ENCODE measurements at regions not wholly inside any gene's neighbourhood (a gene's known extent, or its start where the extent isn't known, plus 50 kb on each side); places are given as distances from the start of the nearest gene placed in this dataset.

DNA sequence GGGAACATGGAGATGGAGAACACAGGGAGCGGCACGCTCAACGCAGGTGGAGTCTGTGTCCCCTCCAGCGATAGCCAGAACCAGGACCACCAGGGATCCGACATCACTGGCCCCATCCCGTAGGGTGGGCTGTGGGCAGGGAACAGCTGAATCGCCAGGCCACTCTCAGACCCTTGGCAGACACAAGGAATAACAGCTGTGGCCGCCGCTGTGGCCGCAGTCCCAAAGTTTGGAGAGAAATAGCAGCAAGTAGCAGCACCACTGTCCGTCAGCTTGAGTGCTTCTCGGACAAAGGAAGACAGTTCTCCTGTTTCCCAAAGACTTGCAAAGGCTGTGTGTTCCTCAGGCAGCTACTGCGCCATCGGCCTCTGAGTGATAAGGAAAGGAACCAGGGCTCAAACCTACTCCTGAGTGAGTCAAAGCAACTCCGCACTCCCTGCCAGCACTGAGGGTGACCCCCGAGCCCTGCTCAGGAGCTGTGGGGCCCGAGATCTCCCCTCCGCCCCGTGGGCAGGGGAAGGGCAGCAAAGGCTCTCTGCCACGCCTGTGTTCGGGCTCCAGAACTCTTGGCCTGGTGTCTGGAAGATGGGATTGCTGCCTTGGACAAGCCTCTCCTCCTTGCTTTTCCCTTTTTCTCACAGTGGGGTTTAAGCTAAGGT lies 82.3 kb upstream of the FAM20C start:
- Histone ChIP-seq H3K9me3 (ENCODE audit: low read length) (peaks cover 3% of the 10 kb centered on the region), H3K4me3 (ENCODE audit: low read length) (no peak overlapping the region), H3K36me3 (ENCODE audit: insufficient read depth, low read length) (no peaks in the 10 kb centered on the region), H2AFZ (ENCODE audit: low read depth, low read length) (no peak overlapping the region), H3K4me1 (ENCODE audit: insufficient read depth, low read length) (no peaks in the 10 kb centered on the region), H3K27me3 (ENCODE audit: insufficient read depth, low read length) (peaks cover 3% of the 10 kb centered on the region)

DNA sequence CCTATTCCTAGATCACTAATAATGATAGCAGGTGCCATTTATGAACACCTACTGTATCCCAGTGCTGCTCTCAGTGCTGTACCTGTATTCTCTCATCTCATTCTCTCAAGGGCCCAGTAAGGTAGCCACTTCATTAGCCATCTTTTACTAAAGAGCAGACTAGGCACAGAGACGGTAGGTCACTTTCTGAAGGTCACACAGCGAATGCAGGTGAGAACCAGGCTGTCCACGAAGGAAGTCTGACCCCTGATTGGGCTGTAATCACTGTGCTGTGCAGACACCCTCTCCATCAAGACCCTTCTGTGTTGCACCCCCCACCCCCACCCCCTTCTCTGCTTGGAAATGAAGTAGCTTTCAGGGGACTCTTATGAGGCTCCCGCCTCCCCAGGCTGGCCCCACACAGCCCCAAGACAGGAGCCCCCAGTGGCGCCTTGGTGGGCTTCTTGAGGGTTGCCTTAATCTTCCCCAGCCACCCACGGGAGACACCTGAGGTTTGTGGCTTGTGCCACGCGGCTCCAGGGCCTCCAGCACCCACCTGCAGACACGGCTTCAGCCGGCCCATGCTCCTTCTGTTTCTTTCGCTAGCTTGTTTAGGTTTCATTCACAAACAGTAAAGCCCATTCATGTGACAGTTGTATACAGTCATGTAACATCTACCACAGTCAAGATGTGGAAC lies 81.7 kb upstream of the FAM20C start:
- Histone ChIP-seq H3K27me3 (ENCODE audit: insufficient read depth, low read length) (peaks cover 3% of the 10 kb centered on the region), H3K36me3 (ENCODE audit: insufficient read depth, low read length) (no peaks in the 10 kb centered on the region), H2AFZ (ENCODE audit: low read depth, low read length) (no peak overlapping the region), H3K4me1 (ENCODE audit: insufficient read depth, low read length) (no peaks in the 10 kb centered on the region), H3K9me3 (ENCODE audit: low read length) (peaks cover 3% of the 10 kb centered on the region), H3K4me3 (ENCODE audit: low read length) (no peak overlapping the region)

DNA sequence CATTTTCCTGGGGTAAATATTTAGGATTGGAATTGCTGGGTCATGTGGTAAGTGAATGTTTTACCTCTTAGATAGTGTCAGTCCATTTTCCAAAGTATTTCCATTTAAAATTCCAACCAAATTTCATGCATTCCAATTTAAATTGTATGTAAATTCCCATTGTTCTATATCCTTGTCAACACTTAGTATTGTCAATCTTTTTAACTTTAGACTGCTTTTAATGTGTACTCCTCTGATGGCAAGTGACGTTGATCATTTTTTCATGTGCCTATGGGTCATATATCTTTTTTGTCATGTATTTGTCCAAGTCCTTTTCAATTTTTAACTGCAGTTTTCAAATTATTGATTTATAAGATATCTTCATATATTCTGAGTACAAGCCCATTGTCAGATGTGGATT lies 80.8 kb upstream of the FAM20C start:
- Histone ChIP-seq H3K27me3 (ENCODE audit: insufficient read depth, low read length) (peaks cover 3% of the 10 kb centered on the region), H3K4me1 (ENCODE audit: insufficient read depth, low read length) (no peaks in the 10 kb centered on the region), H3K9me3 (ENCODE audit: low read length) (peaks cover 3% of the 10 kb centered on the region)

GRCh38 chr7:112881-113280 lies 79.5 kb upstream of the FAM20C start:
- H3K9me3 ChIP-seq (ENCODE audit: low read length): peaks cover 3% of the 10 kb centered on the region

More for the DNA sequence above, 80.8 kb upstream of the FAM20C start:
- Histone ChIP-seq H3K36me3 (ENCODE audit: insufficient read depth, low read length) (no peaks in the 10 kb centered on the region), H2AFZ (ENCODE audit: low read depth, low read length) (no peak overlapping the region), H3K4me3 (ENCODE audit: low read length) (no peak overlapping the region)

GRCh38 chr7:115274-115911 lies 77.0 kb upstream of the FAM20C start:
- no peaks in the 10 kb centered on the region for H3K4me1 ChIP-seq (ENCODE audit: insufficient read depth, low read length)
- H3K4me3 ChIP-seq (ENCODE audit: low read length): no peak overlapping the region

More at GRCh38 chr7:112881-113280, 79.5 kb upstream of the FAM20C start:
- Histone ChIP-seq H3K4me3 (ENCODE audit: low read length) (no peak overlapping the region), H3K36me3 (ENCODE audit: insufficient read depth, low read length) (no peaks in the 10 kb centered on the region), H2AFZ (ENCODE audit: low read depth, low read length) (no peak overlapping the region), H3K4me1 (ENCODE audit: insufficient read depth, low read length) (no peaks in the 10 kb centered on the region), H3K27me3 (ENCODE audit: insufficient read depth, low read length) (peaks cover 3% of the 10 kb centered on the region)

GRCh38 chr7:116188-116981 lies 76.0 kb upstream of the FAM20C start:
- peaks cover 3% of the 10 kb centered on the region for H3K9me3 ChIP-seq (ENCODE audit: low read length)
- H2AFZ ChIP-seq (ENCODE audit: low read depth, low read length): no peak overlapping the region
- H3K27me3 ChIP-seq (ENCODE audit: insufficient read depth, low read length): peaks cover 2% of the 10 kb centered on the region
- H3K4me3 ChIP-seq (ENCODE audit: low read length): no peak overlapping the region
- H3K36me3 ChIP-seq (ENCODE audit: insufficient read depth, low read length): no peaks in the 10 kb centered on the region
- no peaks in the 10 kb centered on the region for H3K4me1 ChIP-seq (ENCODE audit: insufficient read depth, low read length)

More at GRCh38 chr7:115274-115911, 77.0 kb upstream of the FAM20C start:
- H3K9me3 ChIP-seq (ENCODE audit: low read length): peaks cover 3% of the 10 kb centered on the region
- H3K27me3 ChIP-seq (ENCODE audit: insufficient read depth, low read length): peaks cover 2% of the 10 kb centered on the region
- no peaks in the 10 kb centered on the region for H3K36me3 ChIP-seq (ENCODE audit: insufficient read depth, low read length)
- H2AFZ ChIP-seq (ENCODE audit: low read depth, low read length): no peak overlapping the region

DNA sequence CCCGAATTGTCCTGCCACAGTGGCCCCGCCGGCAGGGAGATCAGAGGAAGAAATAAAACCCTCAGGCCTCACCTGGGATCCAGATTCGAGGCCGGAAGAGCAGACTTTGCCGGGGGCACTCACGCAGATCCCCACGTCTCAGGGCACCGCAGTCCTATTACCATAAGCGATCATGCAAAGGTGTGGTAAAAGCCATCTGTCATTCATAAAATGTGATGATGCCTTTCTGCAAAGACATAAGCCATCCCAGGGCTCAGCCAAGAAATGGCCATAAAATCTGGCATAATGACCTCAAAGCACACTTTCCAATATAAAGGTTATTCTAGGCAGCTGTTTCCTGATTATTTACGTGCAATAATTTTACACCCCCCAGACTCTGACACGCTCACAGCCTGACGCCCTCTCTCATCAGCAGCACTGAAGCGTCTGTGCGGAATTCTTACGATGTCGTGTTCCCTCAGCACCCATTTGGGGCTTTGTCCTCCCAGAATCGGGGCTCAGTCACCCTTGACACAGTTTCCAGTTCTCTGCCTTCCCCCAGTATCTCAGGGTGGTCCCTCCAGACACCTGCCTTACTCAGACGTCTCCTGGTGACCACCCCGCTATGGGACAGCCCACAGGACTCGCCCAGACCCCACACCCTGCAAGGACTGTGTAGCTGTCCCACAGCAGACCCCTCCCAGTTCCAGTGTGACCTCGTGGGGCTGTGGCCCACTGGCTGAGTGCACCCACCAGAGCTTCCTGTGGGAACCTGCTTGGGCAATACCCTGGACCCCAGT lies 74.3 kb upstream of the FAM20C start:
- H2AFZ ChIP-seq (ENCODE audit: low read depth, low read length): no peak overlapping the region

DNA sequence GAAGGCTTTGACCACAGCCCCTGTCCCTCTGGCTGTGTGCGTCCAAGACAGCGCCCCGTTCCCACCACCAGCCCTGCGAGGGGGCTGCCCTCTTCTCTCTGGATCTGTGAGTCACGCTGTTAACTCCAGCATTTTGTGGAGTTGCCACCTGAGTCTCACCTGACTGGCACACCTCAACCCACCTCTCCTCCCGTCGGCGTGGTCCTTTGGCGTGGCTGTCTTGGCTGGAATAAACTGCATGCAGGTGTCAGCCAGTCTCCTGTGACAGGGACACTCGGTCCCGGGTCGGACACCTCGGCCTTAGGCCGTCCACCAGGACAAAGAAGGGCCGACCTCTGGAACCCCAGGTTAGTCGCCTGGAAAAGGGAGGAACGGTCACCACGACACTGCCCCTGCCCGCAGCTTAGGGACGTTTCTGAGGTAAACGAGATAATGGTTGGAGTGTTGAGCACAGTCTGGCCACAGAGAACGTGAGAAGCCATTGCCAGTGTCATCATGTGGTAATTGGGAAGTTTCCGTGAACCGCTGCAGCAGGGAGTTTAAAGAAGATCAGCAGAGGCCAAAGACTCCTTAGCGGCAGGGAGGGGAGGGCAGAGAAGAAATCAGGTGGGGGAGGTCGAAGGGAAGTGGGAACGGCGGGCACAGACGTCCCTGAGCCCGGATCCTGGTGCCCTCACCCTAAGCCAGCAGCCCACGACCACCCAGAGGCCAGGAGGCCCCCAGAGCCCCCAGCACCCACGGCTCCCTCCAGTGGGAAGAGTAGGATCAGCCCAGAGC lies 73.6 kb upstream of the FAM20C start:
- Histone ChIP-seq H2AFZ (ENCODE audit: low read depth, low read length) (no peak overlapping the region), H3K4me3 (ENCODE audit: low read length) (no peak overlapping the region), H3K27me3 (ENCODE audit: insufficient read depth, low read length) (peaks cover 2% of the 10 kb centered on the region), H3K36me3 (ENCODE audit: insufficient read depth, low read length) (no peaks in the 10 kb centered on the region), H3K9me3 (ENCODE audit: low read length) (no peaks in the 10 kb centered on the region), H3K4me1 (ENCODE audit: insufficient read depth, low read length) (no peaks in the 10 kb centered on the region)

More for the DNA sequence above, 74.3 kb upstream of the FAM20C start:
- Histone ChIP-seq H3K4me3 (ENCODE audit: low read length) (no peak overlapping the region), H3K27me3 (ENCODE audit: insufficient read depth, low read length) (peaks cover 2% of the 10 kb centered on the region), H3K4me1 (ENCODE audit: insufficient read depth, low read length) (no peaks in the 10 kb centered on the region), H3K36me3 (ENCODE audit: insufficient read depth, low read length) (no peaks in the 10 kb centered on the region), H3K9me3 (ENCODE audit: low read length) (no peaks in the 10 kb centered on the region)

GRCh38 chr7:119392-120163 lies 72.8 kb upstream of the FAM20C start:
- no peaks in the 10 kb centered on the region for H3K36me3 ChIP-seq (ENCODE audit: insufficient read depth, low read length)
- H3K4me3 ChIP-seq (ENCODE audit: low read length): no peak overlapping the region
- H3K9me3 ChIP-seq (ENCODE audit: low read length): no peaks in the 10 kb centered on the region
- peaks cover 2% of the 10 kb centered on the region for H3K27me3 ChIP-seq (ENCODE audit: insufficient read depth, low read length)
- peaks cover 5% of the 10 kb centered on the region for H3K4me1 ChIP-seq (ENCODE audit: insufficient read depth, low read length)
- no peak overlapping the region for H2AFZ ChIP-seq (ENCODE audit: low read depth, low read length)

DNA sequence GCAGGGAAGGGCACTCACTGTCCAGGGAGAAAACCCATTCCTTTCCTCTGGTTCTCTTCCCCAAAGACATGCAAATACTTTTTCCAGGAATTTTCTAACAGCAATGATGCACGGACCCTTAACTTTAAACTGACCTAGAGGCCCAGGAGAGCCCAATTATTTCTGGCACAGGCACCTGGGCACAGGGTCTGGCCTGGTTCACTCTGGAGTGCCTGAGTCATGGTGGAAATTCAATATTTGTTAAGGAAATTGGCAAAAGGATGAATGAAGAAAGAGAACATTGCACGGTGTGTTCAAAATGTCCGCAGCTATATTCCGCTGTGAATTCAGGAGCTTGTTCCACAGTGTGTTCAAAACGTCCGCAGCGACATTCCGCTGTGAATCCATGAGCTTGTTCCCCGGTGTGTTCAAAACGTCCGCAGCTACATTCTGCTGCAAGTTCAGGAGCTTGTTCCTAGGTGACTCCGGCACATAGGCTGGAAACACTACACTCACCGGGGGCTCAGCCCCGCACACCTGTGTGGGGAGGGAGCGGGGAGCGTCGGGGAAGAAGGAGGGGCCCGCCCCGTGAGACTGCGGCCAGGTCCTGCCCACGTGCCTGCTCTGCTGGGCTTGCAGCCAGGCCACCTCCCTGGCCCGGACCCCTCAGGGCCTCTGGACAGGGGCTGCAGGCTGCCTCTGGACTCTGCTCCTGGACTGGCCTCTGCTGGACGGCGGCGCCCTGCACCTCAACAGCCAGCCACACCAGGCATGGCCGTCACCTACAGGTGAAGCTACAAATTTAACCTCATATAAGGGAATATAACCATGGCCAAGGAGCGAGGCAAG lies 72.0 kb upstream of the FAM20C start:
- H3K27me3 ChIP-seq (ENCODE audit: insufficient read depth, low read length): peaks cover 2% of the 10 kb centered on the region
- H3K9me3 ChIP-seq (ENCODE audit: low read length): no peaks in the 10 kb centered on the region

More for the DNA sequence above, 72.0 kb upstream of the FAM20C start:
- Histone ChIP-seq H3K4me1 (ENCODE audit: insufficient read depth, low read length) (peaks cover 9% of the 10 kb centered on the region), H2AFZ (ENCODE audit: low read depth, low read length) (no peak overlapping the region), H3K4me3 (ENCODE audit: low read length) (no peak overlapping the region), H3K36me3 (ENCODE audit: insufficient read depth, low read length) (no peaks in the 10 kb centered on the region)

All from neuron (in vitro differentiated cells).